ENCODE measurements at regions not wholly inside any gene's neighbourhood (a gene's known extent, or its start where the extent isn't known, plus 50 kb on each side); places are given as distances from the start of the nearest gene placed in this dataset.

- DNase-seq (ENCODE audit: low spot score), result no peak
These were observed 126.1 kb upstream of the STXBP5 start for GRCh38 chr6:147078106-147078505.

- DNase-seq (ENCODE audit: low spot score), result no peak
These were observed 125.6 kb upstream of the STXBP5 start for GRCh38 chr6:147078602-147079001.

GRCh38 chr6:147080225-147080624 lies 124.0 kb upstream of the STXBP5 start:
- no peak for DNase-seq (ENCODE audit: low spot score)

GRCh38 chr6:147081076-147081609 lies 123.1 kb upstream of the STXBP5 start:
- no peak for DNase-seq (ENCODE audit: low spot score)

GRCh38 chr6:147087641-147088040 lies 116.6 kb upstream of the STXBP5 start:
- no peak for DNase-seq (ENCODE audit: low spot score)

- no peak for DNase-seq (ENCODE audit: low spot score)
These were observed 115.4 kb upstream of the STXBP5 start for GRCh38 chr6:147088861-147089260.

GRCh38 chr6:147095316-147095715 lies 108.9 kb upstream of the STXBP5 start:
- DNase-seq (ENCODE audit: low spot score), result no peak

- DNase-seq (ENCODE audit: low spot score), result no peak
These were observed 104.2 kb upstream of the STXBP5 start for GRCh38 chr6:147099974-147100373.

- no peak for DNase-seq (ENCODE audit: low spot score)
These were observed 101.2 kb upstream of the STXBP5 start for GRCh38 chr6:147103007-147103406.

- no peak for DNase-seq (ENCODE audit: low spot score)
These were observed 100.5 kb upstream of the STXBP5 start for GRCh38 chr6:147103694-147104093.

GRCh38 chr6:147105786-147106185 lies 98.4 kb upstream of the STXBP5 start:
- no peak for DNase-seq (ENCODE audit: low spot score)

- no peak for DNase-seq (ENCODE audit: low spot score)
These were observed 97.3 kb upstream of the STXBP5 start for GRCh38 chr6:147106759-147107401.

GRCh38 chr6:147108259-147108910 lies 95.8 kb upstream of the STXBP5 start:
- DNase-seq (ENCODE audit: low spot score), result no peak

GRCh38 chr6:147109707-147110106 lies 94.5 kb upstream of the STXBP5 start:
- no peak for DNase-seq (ENCODE audit: low spot score)

GRCh38 chr6:147116056-147116455 lies 88.2 kb upstream of the STXBP5 start:
- no peak for DNase-seq (ENCODE audit: low spot score)

GRCh38 chr6:147117011-147117410 lies 87.2 kb upstream of the STXBP5 start:
- no peak for DNase-seq (ENCODE audit: low spot score)

GRCh38 chr6:147117580-147117979 lies 86.6 kb upstream of the STXBP5 start:
- DNase-seq (ENCODE audit: low spot score), result no peak

- DNase-seq (ENCODE audit: low spot score), result no peak
These were observed 84.9 kb upstream of the STXBP5 start for GRCh38 chr6:147119310-147119709.

- DNase-seq (ENCODE audit: low spot score), result no peak
These were observed 81.4 kb upstream of the STXBP5 start for GRCh38 chr6:147122823-147123222.

GRCh38 chr6:147126618-147127022 lies 77.6 kb upstream of the STXBP5 start:
- DNase-seq (ENCODE audit: low spot score), result no peak

GRCh38 chr6:147127587-147127986 lies 76.6 kb upstream of the STXBP5 start:
- no peak for DNase-seq (ENCODE audit: low spot score)

GRCh38 chr6:147128056-147128455 lies 76.2 kb upstream of the STXBP5 start:
- no peak for DNase-seq (ENCODE audit: low spot score)

- no peak for DNase-seq (ENCODE audit: low spot score)
These were observed 72.6 kb upstream of the STXBP5 start for GRCh38 chr6:147131532-147132128.
